ENCODE measurements at regions not wholly inside any gene's neighbourhood (a gene's known extent, or its start where the extent isn't known, plus 50 kb on each side); places are given as distances from the start of the nearest gene placed in this dataset.

DNA sequence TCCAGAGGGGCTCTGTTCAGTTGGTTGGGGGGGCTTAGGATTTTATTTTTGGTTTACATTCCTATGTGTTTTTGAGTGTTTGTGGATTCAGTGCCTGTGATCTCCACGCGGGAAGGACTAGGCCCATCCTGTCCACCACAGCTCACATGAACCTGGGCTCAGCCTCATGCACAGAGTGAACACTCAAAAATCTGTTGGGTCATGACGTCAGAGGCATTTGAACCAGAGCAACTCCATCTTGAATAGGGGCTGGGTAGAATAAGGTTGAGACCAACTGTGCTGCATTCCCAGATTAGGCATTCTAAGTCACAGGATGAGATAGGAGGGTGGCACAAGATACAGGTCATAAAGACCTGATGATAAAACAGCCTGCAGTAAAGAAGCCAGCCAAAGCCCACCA is 133.3 kb downstream of the RAMP3 start:
- H3K4me1 ChIP-seq (ENCODE audit: control insufficient read depth in 4 of 4, insufficient read depth in 4 of 4, low read length in 3 of 4) = no peaks in the 10 kb centered on the region
- H3K4me3 ChIP-seq (ENCODE audit: low read depth in 1 of 3, low read length in 3 of 3) = no peak overlapping the region
- H3K9me3 ChIP-seq (ENCODE audit: control insufficient read depth in 4 of 4, low read length in 3 of 4) = no peaks in the 10 kb centered on the region
- no peak for TF ChIP-seq JUND (IDR thresholded peaks at IDR 0.05)
- no peak for DNase-seq (ENCODE audit: low spot score)
- H3K27me3 ChIP-seq (ENCODE audit: control insufficient read depth in 4 of 4, insufficient read depth in 4 of 4, low read length in 3 of 4) = no peaks in the 10 kb centered on the region
- H3K36me3 ChIP-seq (ENCODE audit: control insufficient read depth in 4 of 4, insufficient read depth in 3 of 4, low read depth in 1 of 4, low read length in 3 of 4) = no peaks in the 10 kb centered on the region
- no peak overlapping the region for H3K27ac ChIP-seq (ENCODE audit: low read depth in 1 of 2, low read length in 2 of 2)
- 66% methylated on average over 3 of the region's 3 CpGs for WGBS
- no peak overlapping the region for H3K9ac ChIP-seq (ENCODE audit: low read depth in 1 of 2, low read length in 2 of 2)

- H3K9me3 ChIP-seq (ENCODE audit: control insufficient read depth in 4 of 4, low read length in 3 of 4) = no peaks in the 10 kb centered on the region
- H3K36me3 ChIP-seq (ENCODE audit: control insufficient read depth in 4 of 4, insufficient read depth in 3 of 4, low read depth in 1 of 4, low read length in 3 of 4) = no peaks in the 10 kb centered on the region
- H3K27me3 ChIP-seq (ENCODE audit: control insufficient read depth in 4 of 4, insufficient read depth in 4 of 4, low read length in 3 of 4) = no peaks in the 10 kb centered on the region
- TF ChIP-seq TAF1 (conservative IDR thresholded peaks at IDR 0.05) (no peak), JUND (IDR thresholded peaks at IDR 0.05) (no peak), FOXA2 (IDR thresholded peaks at IDR 0.05) (no peak), NR2F2 (IDR thresholded peaks at IDR 0.05) (no peak), RXRA (IDR thresholded peaks at IDR 0.05) (no peak), FOXA1 (IDR thresholded peaks at IDR 0.05) (no peak)
- WGBS = 75% methylated on average over 4 of the region's 4 CpGs
- no peaks in the 10 kb centered on the region for H3K4me1 ChIP-seq (ENCODE audit: control insufficient read depth in 4 of 4, insufficient read depth in 4 of 4, low read length in 3 of 4)
- H3K27ac ChIP-seq (ENCODE audit: low read depth in 1 of 2, low read length in 2 of 2) = no peak overlapping the region
- no peak overlapping the region for H3K4me3 ChIP-seq (ENCODE audit: low read depth in 1 of 3, low read length in 3 of 3)
- H3K9ac ChIP-seq (ENCODE audit: low read depth in 1 of 2, low read length in 2 of 2) = no peak overlapping the region
- DNase-seq (ENCODE audit: low spot score) = no peak
Measured at GRCh38 chr7:45292481-45292880, 134.9 kb downstream of the RAMP3 start.

GRCh38 chr7:45293295-45293942 is 135.8 kb downstream of the RAMP3 start:
- Histone ChIP-seq H3K4me1 (ENCODE audit: control insufficient read depth in 4 of 4, insufficient read depth in 4 of 4, low read length in 3 of 4) (no peaks in the 10 kb centered on the region), H3K9ac (ENCODE audit: low read depth in 1 of 2, low read length in 2 of 2) (no peak overlapping the region), H3K27me3 (ENCODE audit: control insufficient read depth in 4 of 4, insufficient read depth in 4 of 4, low read length in 3 of 4) (no peaks in the 10 kb centered on the region), H3K27ac (ENCODE audit: low read depth in 1 of 2, low read length in 2 of 2) (no peak overlapping the region), H3K9me3 (ENCODE audit: control insufficient read depth in 4 of 4, low read length in 3 of 4) (no peaks in the 10 kb centered on the region), H3K36me3 (ENCODE audit: control insufficient read depth in 4 of 4, insufficient read depth in 3 of 4, low read depth in 1 of 4, low read length in 3 of 4) (no peaks in the 10 kb centered on the region), H3K4me3 (ENCODE audit: low read depth in 1 of 3, low read length in 3 of 3) (no peak overlapping the region)
- TF ChIP-seq MAX (IDR thresholded peaks at IDR 0.05) (no peak), REST (IDR thresholded peaks at IDR 0.05) (no peak), HNF4A (conservative IDR thresholded peaks at IDR 0.05) (no peak), HNF4G (IDR thresholded peaks at IDR 0.05) (no peak), GABPA (IDR thresholded peaks at IDR 0.05 in 1 of 2, conservative IDR thresholded peaks at IDR 0.05 in 1 of 2) (no peak), YY1 (IDR thresholded peaks at IDR 0.05) (no peak), FOXA2 (IDR thresholded peaks at IDR 0.05) (no peak), ATF3 (IDR thresholded peaks at IDR 0.05) (no peak), NR2F2 (IDR thresholded peaks at IDR 0.05) (no peak), RXRA (IDR thresholded peaks at IDR 0.05) (no peak), TAF1 (conservative IDR thresholded peaks at IDR 0.05) (no peak), RAD21 (IDR thresholded peaks at IDR 0.05) (no peak), JUND (IDR thresholded peaks at IDR 0.05) (no peak), SP1 (IDR thresholded peaks at IDR 0.05) (no peak), FOXA1 (IDR thresholded peaks at IDR 0.05) (no peak), EGR1 (IDR thresholded peaks at IDR 0.05; ENCODE audit: low read depth in 2 of 2) (no peak)
- TF ChIP-seq, protein P1, sequence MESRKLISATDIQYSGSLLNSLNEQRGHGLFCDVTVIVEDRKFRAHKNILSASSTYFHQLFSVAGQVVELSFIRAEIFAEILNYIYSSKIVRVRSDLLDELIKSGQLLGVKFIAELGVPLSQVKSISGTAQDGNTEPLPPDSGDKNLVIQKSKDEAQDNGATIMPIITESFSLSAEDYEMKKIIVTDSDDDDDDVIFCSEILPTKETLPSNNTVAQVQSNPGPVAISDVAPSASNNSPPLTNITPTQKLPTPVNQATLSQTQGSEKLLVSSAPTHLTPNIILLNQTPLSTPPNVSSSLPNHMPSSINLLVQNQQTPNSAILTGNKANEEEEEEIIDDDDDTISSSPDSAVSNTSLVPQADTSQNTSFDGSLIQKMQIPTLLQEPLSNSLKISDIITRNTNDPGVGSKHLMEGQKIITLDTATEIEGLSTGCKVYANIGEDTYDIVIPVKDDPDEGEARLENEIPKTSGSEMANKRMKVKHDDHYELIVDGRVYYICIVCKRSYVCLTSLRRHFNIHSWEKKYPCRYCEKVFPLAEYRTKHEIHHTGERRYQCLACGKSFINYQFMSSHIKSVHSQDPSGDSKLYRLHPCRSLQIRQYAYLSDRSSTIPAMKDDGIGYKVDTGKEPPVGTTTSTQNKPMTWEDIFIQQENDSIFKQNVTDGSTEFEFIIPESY (IDR thresholded peaks at IDR 0.05) = no peak
- TF ChIP-seq, protein P2, sequence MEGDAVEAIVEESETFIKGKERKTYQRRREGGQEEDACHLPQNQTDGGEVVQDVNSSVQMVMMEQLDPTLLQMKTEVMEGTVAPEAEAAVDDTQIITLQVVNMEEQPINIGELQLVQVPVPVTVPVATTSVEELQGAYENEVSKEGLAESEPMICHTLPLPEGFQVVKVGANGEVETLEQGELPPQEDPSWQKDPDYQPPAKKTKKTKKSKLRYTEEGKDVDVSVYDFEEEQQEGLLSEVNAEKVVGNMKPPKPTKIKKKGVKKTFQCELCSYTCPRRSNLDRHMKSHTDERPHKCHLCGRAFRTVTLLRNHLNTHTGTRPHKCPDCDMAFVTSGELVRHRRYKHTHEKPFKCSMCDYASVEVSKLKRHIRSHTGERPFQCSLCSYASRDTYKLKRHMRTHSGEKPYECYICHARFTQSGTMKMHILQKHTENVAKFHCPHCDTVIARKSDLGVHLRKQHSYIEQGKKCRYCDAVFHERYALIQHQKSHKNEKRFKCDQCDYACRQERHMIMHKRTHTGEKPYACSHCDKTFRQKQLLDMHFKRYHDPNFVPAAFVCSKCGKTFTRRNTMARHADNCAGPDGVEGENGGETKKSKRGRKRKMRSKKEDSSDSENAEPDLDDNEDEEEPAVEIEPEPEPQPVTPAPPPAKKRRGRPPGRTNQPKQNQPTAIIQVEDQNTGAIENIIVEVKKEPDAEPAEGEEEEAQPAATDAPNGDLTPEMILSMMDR (IDR thresholded peaks at IDR 0.05; ENCODE audit: low read depth, low read length, missing input control) = no peak
- WGBS = 86% methylated on average over 5 of the region's 5 CpGs
- no peak for DNase-seq (ENCODE audit: low spot score)
